ENCODE measurements at regions not wholly inside any gene's neighbourhood (a gene's known extent, or its start where the extent isn't known, plus 50 kb on each side); places are given as distances from the start of the nearest gene placed in this dataset.

DNA sequence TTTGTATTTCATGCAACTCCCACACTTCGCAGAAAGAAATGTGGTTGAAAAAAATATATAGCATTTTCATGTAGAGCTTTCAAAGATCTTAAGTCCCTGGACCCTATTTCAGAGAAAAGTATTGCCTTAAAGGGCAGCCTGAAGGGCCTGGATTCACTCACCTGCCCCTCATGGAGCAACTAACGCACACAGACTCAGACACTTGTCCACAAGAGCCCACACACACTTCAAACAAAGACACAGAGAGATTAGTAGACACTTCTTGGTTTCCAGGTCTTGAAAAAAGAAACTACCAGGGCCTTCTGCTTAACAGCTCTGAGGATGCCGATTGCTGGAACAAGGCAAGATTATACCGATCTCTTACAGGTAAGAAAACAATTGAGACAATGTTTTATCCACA is 122.2 kb downstream of the ZBTB18 start:
- TF ChIP-seq, protein P1, sequence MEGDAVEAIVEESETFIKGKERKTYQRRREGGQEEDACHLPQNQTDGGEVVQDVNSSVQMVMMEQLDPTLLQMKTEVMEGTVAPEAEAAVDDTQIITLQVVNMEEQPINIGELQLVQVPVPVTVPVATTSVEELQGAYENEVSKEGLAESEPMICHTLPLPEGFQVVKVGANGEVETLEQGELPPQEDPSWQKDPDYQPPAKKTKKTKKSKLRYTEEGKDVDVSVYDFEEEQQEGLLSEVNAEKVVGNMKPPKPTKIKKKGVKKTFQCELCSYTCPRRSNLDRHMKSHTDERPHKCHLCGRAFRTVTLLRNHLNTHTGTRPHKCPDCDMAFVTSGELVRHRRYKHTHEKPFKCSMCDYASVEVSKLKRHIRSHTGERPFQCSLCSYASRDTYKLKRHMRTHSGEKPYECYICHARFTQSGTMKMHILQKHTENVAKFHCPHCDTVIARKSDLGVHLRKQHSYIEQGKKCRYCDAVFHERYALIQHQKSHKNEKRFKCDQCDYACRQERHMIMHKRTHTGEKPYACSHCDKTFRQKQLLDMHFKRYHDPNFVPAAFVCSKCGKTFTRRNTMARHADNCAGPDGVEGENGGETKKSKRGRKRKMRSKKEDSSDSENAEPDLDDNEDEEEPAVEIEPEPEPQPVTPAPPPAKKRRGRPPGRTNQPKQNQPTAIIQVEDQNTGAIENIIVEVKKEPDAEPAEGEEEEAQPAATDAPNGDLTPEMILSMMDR (IDR thresholded peaks at IDR 0.05): no peak
- no peak for TF ChIP-seq POLR2A (IDR thresholded peaks at IDR 0.05)

All from upper lobe of left lung (tissue), 4 donors.